ENCODE measurements at regions not wholly inside any gene's neighbourhood (a gene's known extent, or its start where the extent isn't known, plus 50 kb on each side); places are given as distances from the start of the nearest gene placed in this dataset.

- Histone ChIP-seq H3K9me3 (replicated peaks; ENCODE audit: control insufficient read depth, insufficient read depth, low read length) (no peaks in the 10 kb centered on the region), H3K4me3 (no peak overlapping the region), H3K4me2 (ENCODE audit: control insufficient read depth, insufficient read depth) (no peak overlapping the region), H3K27ac (ENCODE audit: control insufficient read depth, insufficient read depth) (no peak overlapping the region), H2AFZ (ENCODE audit: control insufficient read depth, low read depth, low read length) (no peak overlapping the region), H3K27me3 (replicated peaks in 1 of 2; ENCODE audit: control insufficient read depth in 2 of 2, insufficient read depth in 2 of 2, low read length in 1 of 2) (no peaks in the 10 kb centered on the region; a peak in 1 of 4 replicates), H3K36me3 (ENCODE audit: control insufficient read depth in 2 of 2, insufficient read depth in 2 of 2, low read length in 1 of 2) (no peaks in the 10 kb centered on the region), H4K20me1 (ENCODE audit: control insufficient read depth, insufficient read depth) (no peaks in the 10 kb centered on the region), H3K79me2 (ENCODE audit: control insufficient read depth, insufficient read depth, low read length) (no peaks in the 10 kb centered on the region), H3K4me1 (ENCODE audit: control insufficient read depth, insufficient read depth, low read length) (no peaks in the 10 kb centered on the region), H3K9ac (ENCODE audit: control insufficient read depth, insufficient read depth, low read length) (no peak overlapping the region)
- ChIA-PET SMC1A (ENCODE audit: uncharacterized antibody, unreplicated experiment) (interaction anchor here (0.9 kb wide), 1 partner anchor 22 kb away, joined by 3 read pairs; no protein-coding TSS in a partner anchor), POLR2A (no interaction called here), RAD21 (ENCODE audit: unreplicated experiment) (no interaction called here), CTCF (no interaction called here)
- DNase-seq (ENCODE audit: low read depth, low spot score) (no peak), ATAC-seq (no peak), FAIRE-seq (no peak)
- in situ Hi-C loops (cut with MboI): no loop called here
- BruUV-seq (replicated peaks): no TSS peak
- intact Hi-C loops (cut with micrococcal nuclease; ENCODE audit: unreplicated experiment): no loop called here
- 16% methylated on average over 2 of the region's 2 CpGs for WGBS (ENCODE audit: insufficient coverage, insufficient replicate concordance, low lambda C conversion rate, missing lambda C conversion rate)
- TF ChIP-seq, protein P1, sequence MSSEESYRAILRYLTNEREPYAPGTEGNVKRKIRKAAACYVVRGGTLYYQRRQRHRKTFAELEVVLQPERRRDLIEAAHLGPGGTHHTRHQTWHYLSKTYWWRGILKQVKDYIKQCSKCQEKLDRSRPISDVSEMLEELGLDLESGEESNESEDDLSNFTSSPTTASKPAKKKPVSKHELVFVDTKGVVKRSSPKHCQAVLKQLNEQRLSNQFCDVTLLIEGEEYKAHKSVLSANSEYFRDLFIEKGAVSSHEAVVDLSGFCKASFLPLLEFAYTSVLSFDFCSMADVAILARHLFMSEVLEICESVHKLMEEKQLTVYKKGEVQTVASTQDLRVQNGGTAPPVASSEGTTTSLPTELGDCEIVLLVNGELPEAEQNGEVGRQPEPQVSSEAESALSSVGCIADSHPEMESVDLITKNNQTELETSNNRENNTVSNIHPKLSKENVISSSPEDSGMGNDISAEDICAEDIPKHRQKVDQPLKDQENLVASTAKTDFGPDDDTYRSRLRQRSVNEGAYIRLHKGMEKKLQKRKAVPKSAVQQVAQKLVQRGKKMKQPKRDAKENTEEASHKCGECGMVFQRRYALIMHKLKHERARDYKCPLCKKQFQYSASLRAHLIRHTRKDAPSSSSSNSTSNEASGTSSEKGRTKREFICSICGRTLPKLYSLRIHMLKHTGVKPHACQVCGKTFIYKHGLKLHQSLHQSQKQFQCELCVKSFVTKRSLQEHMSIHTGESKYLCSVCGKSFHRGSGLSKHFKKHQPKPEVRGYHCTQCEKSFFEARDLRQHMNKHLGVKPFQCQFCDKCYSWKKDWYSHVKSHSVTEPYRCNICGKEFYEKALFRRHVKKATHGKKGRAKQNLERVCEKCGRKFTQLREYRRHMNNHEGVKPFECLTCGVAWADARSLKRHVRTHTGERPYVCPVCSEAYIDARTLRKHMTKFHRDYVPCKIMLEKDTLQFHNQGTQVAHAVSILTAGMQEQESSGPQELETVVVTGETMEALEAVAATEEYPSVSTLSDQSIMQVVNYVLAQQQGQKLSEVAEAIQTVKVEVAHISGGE (CRISPR knock-in tag; IDR thresholded peaks at IDR 0.05): no peak
- TF ChIP-seq TBL1XR1 (IDR thresholded peaks at IDR 0.05; ENCODE audit: low read depth, low read length): no peak
- TF ChIP-seq PML (IDR thresholded peaks at IDR 0.05; ENCODE audit: low read length): no peak
- no peak for TF ChIP-seq STAT1 (conservative IDR thresholded peaks at IDR 0.05)
- no peak for TF ChIP-seq IKZF2 (IDR thresholded peaks at IDR 0.05)
- no peak for TF ChIP-seq MTA2 (IDR thresholded peaks at IDR 0.05; ENCODE audit: low read depth)
- no peak for TF ChIP-seq SMAD5 (IDR thresholded peaks at IDR 0.05; ENCODE audit: low read depth)
- no peak for TF ChIP-seq TAF1 (IDR thresholded peaks at IDR 0.05; ENCODE audit: borderline replicate concordance, low read depth, low read length)
- TF ChIP-seq SUPT20H (IDR thresholded peaks at IDR 0.05; ENCODE audit: borderline replicate concordance, control insufficient read depth, low read depth, low read length): no peak
- TF ChIP-seq MTA3 (IDR thresholded peaks at IDR 0.05; ENCODE audit: borderline replicate concordance, low read length): no peak
- TF ChIP-seq FOS (IDR thresholded peaks at IDR 0.05; ENCODE audit: borderline replicate concordance, extremely low read depth, insufficient read length): no peak
- TF ChIP-seq RFX5 (IDR thresholded peaks at IDR 0.05; ENCODE audit: low read depth, low read length): no peak
- TF ChIP-seq, protein P2, sequence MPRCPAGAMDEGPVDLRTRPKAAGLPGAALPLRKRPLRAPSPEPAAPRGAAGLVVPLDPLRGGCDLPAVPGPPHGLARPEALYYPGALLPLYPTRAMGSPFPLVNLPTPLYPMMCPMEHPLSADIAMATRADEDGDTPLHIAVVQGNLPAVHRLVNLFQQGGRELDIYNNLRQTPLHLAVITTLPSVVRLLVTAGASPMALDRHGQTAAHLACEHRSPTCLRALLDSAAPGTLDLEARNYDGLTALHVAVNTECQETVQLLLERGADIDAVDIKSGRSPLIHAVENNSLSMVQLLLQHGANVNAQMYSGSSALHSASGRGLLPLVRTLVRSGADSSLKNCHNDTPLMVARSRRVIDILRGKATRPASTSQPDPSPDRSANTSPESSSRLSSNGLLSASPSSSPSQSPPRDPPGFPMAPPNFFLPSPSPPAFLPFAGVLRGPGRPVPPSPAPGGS (IDR thresholded peaks at IDR 0.05; ENCODE audit: borderline replicate concordance, insufficient read depth, low read depth, low read length, poor library complexity, severe bottlenecking): no peak
- TF ChIP-seq ZNF24 (IDR thresholded peaks at IDR 0.05): no peak
- no peak for TF ChIP-seq CBX5 (IDR thresholded peaks at IDR 0.05; ENCODE audit: low read depth)
- no peak for TF ChIP-seq RUNX3 (IDR thresholded peaks at IDR 0.05; ENCODE audit: low read length)
- no peak for TF ChIP-seq MYC (IDR thresholded peaks at IDR 0.05; ENCODE audit: insufficient read depth, insufficient read length, insufficient replicate concordance, low read length, severe bottlenecking)
- no peak for TF ChIP-seq MEF2A (IDR thresholded peaks at IDR 0.05; ENCODE audit: insufficient read depth, low read depth, low read length)
- no peak for TF ChIP-seq E4F1 (IDR thresholded peaks at IDR 0.05; ENCODE audit: borderline replicate concordance, partially characterized antibody)
- no peak for TF ChIP-seq EGR1 (IDR thresholded peaks at IDR 0.05; ENCODE audit: borderline replicate concordance in 1 of 2, low read depth in 2 of 2, low read length in 2 of 2)
Observed at GRCh38 chr7:123271856-123272255, 72.1 kb upstream of the SLC13A1 start.
